PFSK-1 (cell line): ENCODE measurements at regions not wholly inside any gene's neighbourhood (a gene's known extent, or its start where the extent isn't known, plus 50 kb on each side); places are given as distances from the start of the nearest gene placed in this dataset.

ENCODE experiments used
- POLR2AphosphoS5 ChIP-seq: IDR thresholded peaks from 2 replicates; pipeline ENCODE4 v1.6.1; 2012; ENCODE audit warnings: low read depth, mild to moderate bottlenecking, control low read depth, low read length, moderate library complexity
- REST ChIP-seq, 2 experiments: IDR thresholded peaks; 2 replicates each; pipeline versions ENCODE4 v1.6.1 to v1.8.0; 2011 to 2012; ENCODE audit warnings: low read depth in 2 of 2, low read length in 2 of 2, control low read depth in 1 of 2, inconsistent platforms in 1 of 2, mild to moderate bottlenecking in 1 of 2, moderate library complexity in 1 of 2; ENCODE audit not compliant: insufficient read depth in 1 of 2
- SIN3A ChIP-seq: IDR thresholded peaks from 2 replicates; pipeline ENCODE4 v1.6.1; 2012; ENCODE audit warnings: mild to moderate bottlenecking, low read length, moderate library complexity, borderline replicate concordance; ENCODE audit not compliant: insufficient read depth
- TAF1 ChIP-seq: IDR thresholded peaks from 2 replicates; pipeline ENCODE4 v1.6.1; 2012; ENCODE audit warnings: low read length, control low read depth, borderline replicate concordance; ENCODE audit not compliant: insufficient read depth

DNA sequence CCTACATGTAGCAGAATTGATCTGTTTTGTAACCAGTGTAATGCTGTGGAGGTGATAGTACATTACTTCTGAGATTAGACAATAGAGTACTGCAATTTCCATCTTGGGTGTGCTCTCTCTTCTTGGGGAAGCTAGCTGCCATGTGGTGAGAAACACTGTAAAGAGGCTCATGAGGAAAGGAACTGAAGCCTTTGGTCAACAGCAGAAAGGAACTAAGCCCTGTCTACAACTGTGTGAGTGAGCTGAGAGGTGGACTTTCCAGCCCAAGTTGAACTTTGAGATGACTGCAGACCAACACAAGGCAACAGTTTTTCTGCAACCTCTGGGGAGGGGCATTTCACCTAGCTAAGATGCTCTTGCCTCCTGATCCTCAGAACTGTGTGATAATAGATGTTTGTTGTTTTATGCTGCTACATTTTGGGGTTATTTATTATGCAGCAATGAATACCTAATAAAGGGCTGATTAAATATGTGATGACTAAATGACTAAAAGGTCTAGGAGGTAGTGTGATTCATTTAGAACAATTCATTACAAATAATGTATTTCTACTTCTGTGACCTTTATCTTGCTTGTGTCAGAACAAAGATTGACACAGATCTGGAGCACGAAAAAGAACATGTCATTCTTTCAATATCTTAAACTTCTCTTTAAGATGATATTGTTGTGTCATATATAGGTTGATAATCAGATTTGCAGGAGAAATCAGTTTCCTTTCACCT lies 121.6 kb upstream of the THRB start:
- no peak for TF ChIP-seq REST (IDR thresholded peaks at IDR 0.05; ENCODE audit: insufficient read depth in 1 of 2, low read depth in 2 of 2, low read length in 2 of 2)
- no peak for TF ChIP-seq TAF1
- TF ChIP-seq POLR2AphosphoS5, result no peak
- no peak for TF ChIP-seq SIN3A
